Kidney epithelial cell (primary cell): ENCODE measurements at regions not wholly inside any gene's neighbourhood (a gene's known extent, or its start where the extent isn't known, plus 50 kb on each side); places are given as distances from the start of the nearest gene placed in this dataset.

ENCODE experiments used
- DNase-seq: peaks from one replicate; pipeline ENCODE4 v3.0.0-alpha.2; 2010; ENCODE audit warnings: low read depth
- H3K27me3 ChIP-seq: 2 replicates; pipeline ENCODE4 v1.6.0; 2011; ENCODE audit warnings: low read length; ENCODE audit not compliant: control insufficient read depth, insufficient read depth
- H3K36me3 ChIP-seq: 2 replicates; pipeline ENCODE4 v1.5.1; 2011; ENCODE audit warnings: low read length; ENCODE audit not compliant: control insufficient read depth, insufficient read depth
- H3K4me3 ChIP-seq: 2 replicates; pipeline ENCODE4 v1.5.1; 2011; ENCODE audit warnings: low read depth, mild to moderate bottlenecking, control low read depth, low read length
- TF ChIP-seq, protein P1 (sequence below): IDR thresholded peaks from 2 replicates; pipeline ENCODE4 v1.5.1; 2011; ENCODE audit warnings: mild to moderate bottlenecking, moderate library complexity, low read length, control low read depth, inconsistent platforms; ENCODE audit not compliant: insufficient read depth, poor library complexity, severe bottlenecking

DNA sequence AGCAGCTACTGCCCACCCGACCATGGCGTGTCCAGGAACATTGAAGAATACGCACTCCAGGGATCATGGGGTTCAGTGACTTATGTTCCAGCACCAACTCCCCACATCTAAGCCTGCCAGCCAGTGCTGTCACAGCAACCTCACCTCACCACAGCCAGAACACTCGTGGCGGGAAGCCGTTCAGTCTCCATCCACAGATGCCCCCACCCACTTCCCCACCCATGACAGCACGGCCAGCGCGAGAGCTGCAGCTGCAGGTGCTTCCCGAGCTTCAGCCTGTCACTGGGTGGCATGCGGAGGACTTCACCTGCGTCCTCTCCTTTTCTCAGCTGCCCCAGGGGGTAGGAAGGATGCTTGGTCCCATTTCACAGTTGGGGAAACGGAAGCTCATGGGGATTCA, 50.3 kb downstream of the RBFOX3 start:
- H3K36me3 ChIP-seq = no peaks in the 10 kb centered on the region
- H3K27me3 ChIP-seq = peaks cover 6% of the 10 kb centered on the region
- TF ChIP-seq, protein P1, sequence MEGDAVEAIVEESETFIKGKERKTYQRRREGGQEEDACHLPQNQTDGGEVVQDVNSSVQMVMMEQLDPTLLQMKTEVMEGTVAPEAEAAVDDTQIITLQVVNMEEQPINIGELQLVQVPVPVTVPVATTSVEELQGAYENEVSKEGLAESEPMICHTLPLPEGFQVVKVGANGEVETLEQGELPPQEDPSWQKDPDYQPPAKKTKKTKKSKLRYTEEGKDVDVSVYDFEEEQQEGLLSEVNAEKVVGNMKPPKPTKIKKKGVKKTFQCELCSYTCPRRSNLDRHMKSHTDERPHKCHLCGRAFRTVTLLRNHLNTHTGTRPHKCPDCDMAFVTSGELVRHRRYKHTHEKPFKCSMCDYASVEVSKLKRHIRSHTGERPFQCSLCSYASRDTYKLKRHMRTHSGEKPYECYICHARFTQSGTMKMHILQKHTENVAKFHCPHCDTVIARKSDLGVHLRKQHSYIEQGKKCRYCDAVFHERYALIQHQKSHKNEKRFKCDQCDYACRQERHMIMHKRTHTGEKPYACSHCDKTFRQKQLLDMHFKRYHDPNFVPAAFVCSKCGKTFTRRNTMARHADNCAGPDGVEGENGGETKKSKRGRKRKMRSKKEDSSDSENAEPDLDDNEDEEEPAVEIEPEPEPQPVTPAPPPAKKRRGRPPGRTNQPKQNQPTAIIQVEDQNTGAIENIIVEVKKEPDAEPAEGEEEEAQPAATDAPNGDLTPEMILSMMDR = no peak
- no peak overlapping the region for H3K4me3 ChIP-seq
- DNase-seq = no peak

GRCh38 chr17:79559111-79559887, 51.6 kb downstream of the RBFOX3 start:
- no peaks in the 10 kb centered on the region for H3K36me3 ChIP-seq
- no peak overlapping the region for H3K4me3 ChIP-seq
- TF ChIP-seq, protein P1 = no peak
- peaks cover 6% of the 10 kb centered on the region for H3K27me3 ChIP-seq
- no peak for DNase-seq

DNA sequence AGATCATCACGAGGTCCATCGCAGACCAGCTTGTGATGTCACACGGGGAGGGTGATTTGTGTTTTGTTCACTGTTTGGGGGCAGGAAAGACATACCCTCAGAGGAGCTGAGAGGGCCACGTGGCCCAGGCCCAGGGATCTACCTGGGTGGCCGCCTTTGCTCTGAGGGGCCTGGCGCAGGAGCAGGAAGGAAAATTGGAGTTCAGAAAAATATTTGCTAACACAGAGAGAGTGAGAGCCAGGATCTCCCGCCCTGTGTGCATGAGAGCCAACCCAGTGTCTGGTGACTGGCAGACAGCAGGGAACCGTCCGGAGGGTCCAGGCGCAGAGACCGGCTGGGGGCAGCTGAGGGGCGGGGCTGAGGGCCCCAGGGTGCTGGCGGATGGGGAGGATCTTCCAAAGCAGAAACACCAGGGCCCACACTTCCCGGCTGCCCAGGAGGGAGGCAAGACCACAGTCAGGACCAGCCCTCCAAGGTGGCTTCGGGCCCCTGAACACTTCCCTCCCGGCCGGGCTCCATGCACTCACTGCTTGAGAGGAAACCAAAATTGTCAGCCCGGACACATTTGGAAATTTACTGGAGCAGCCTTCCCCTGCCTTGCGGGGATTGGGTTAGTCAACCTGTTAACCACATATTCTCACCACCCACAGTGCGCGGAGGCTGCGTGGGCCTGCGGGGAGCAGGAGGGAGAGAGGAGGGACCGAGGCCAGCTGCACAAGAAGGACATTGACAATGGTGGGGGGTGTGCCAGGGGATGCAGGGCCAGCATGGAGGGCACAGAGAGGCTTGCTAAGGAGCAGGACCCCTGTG, 52.6 kb downstream of the RBFOX3 start:
- no peak for DNase-seq
- TF ChIP-seq, protein P1 = no peak
- peaks cover 6% of the 10 kb centered on the region for H3K27me3 ChIP-seq

DNA sequence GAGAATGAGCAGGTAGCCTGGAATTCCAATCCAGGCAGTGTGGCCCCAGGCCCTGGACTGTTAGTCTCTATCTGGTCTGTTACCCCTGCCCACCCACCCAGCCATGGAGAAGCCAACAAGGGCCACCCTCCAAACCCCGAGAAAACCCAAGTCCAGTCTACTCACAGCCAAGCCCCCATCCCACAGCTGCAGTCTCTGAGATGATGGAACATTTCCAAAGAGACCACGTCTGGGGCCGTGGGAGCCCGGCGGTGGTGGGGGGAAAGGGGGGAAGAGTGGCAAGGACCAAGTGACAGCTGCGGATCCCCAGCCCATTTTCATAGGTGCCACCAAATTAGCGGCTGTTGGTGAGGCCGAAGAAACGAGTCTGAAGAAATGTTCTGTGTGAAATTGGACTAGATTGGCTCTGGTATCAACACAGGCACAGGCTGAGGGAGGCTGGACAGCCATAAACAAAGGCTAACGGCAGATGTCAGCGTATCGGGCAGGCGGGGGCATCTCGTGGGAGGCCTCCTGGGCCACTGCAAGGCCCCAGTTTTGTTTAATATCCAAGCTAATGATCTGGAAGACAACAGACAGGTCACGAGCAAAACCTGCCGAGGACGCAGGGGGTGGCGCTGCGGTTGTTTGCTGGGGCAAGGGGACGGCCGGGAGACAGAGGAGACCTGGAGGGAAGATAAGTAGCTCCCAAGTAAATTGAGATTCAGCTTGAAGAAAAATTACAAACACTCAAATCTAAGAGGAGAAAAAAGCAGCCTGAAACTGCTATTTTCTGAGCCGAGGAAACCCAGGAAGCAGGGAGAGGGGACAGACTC, 53.4 kb downstream of the RBFOX3 start:
- H3K36me3 ChIP-seq = no peaks in the 10 kb centered on the region
- no peak for DNase-seq
- H3K4me3 ChIP-seq = no peak overlapping the region
- TF ChIP-seq, protein P1 = no peak
- peaks cover 6% of the 10 kb centered on the region for H3K27me3 ChIP-seq

More for the DNA sequence above, 52.6 kb downstream of the RBFOX3 start:
- Histone ChIP-seq H3K4me3 (no peak overlapping the region), H3K36me3 (no peaks in the 10 kb centered on the region)

GRCh38 chr17:79556271-79556670, 54.6 kb downstream of the RBFOX3 start:
- H3K27me3 ChIP-seq = peaks cover 6% of the 10 kb centered on the region
- TF ChIP-seq, protein P1 = no peak
- no peak overlapping the region for H3K4me3 ChIP-seq
- no peak for DNase-seq
- H3K36me3 ChIP-seq = no peaks in the 10 kb centered on the region
